HepG2 (cell line): ENCODE measurements at regions not wholly inside any gene's neighbourhood (a gene's known extent, or its start where the extent isn't known, plus 50 kb on each side); places are given as distances from the start of the nearest gene placed in this dataset.

ENCODE experiments used
- ATAC-seq: fragments of 200-7000 bp; cut with Tn5 transposase; 3 replicates; pipeline ENCODE4 v1.9.1; 2020; ENCODE audit warnings: mild to moderate bottlenecking, moderate library complexity
- BruUV-seq: library from RNA; stranded (reverse); fragments of 400-500 nt; replicated peaks from 2 replicates; lab custom pipeline; 2021; lab: Mats Ljungman, UMichigan
- CTCF ChIA-PET: fragments of 300-600 bp; formaldehyde crosslinking; extraction: SDS; loops from one replicate; lab custom pipeline; 2021; ENCODE audit warnings: low total read pairs, inconsistent platforms, low intra/inter-chr PET ratio; lab: Yijun Ruan, JAX
- POLR2A ChIA-PET: fragments of 350-600 bp; sonication (Branson Sonifier 250); formaldehyde crosslinking; loops from one replicate; lab custom pipeline; 2020; ENCODE audit warnings: antibody characterized with exemption, inconsistent platforms; lab: Yijun Ruan, JAX
- DNase-seq: peaks from one replicate; pipeline ENCODE4 v3.0.0-alpha.2; 2015; ENCODE audit warnings: low spot score
- FAIRE-seq: peaks from 3 replicates; lab custom pipeline; 2011; peaks lifted over from hg19 to GRCh38; lab: Jason Lieb, UNC
- H2AFZ ChIP-seq: one replicate; pipeline ENCODE4 v1.6.1; 2011; ENCODE audit warnings: low read length, inconsistent platforms
- H3K27ac ChIP-seq: fragments of 300-600 bp; 3 replicates; pipeline ENCODE4 v1.8.0; 2011; ENCODE audit warnings: mixed run types, mild to moderate bottlenecking, mixed read lengths, low read length, inconsistent platforms; ENCODE audit not compliant: insufficient read depth; ENCODE audit errors: extremely low read length
- H3K27me3 ChIP-seq, 2 experiments: fragments of 200-600 bp in 1 of 2; 2 replicates in 1 of 2; 3 replicates in 1 of 2; pipeline versions ENCODE4 v1.6.0 to v1.8.0; 2011; ENCODE audit warnings: low read length in 2 of 2, mild to moderate bottlenecking in 2 of 2, moderate library complexity in 2 of 2, inconsistent platforms in 1 of 2; ENCODE audit not compliant: insufficient read depth in 2 of 2, control insufficient read depth in 1 of 2
- H3K36me3 ChIP-seq, 2 experiments: fragments of 200-600 bp in 1 of 2; replicated peaks in 1 of 2; 2 replicates in 1 of 2; 3 replicates in 1 of 2; pipeline versions ENCODE4 v1.5.1 to v1.8.0; 2011; ENCODE audit warnings: low read length in 2 of 2, inconsistent platforms in 1 of 2; ENCODE audit not compliant: insufficient read depth in 2 of 2, control insufficient read depth in 1 of 2
- H3K4me1 ChIP-seq: 2 replicates; pipeline ENCODE4 v1.5.1; 2012; ENCODE audit warnings: low read length, inconsistent platforms; ENCODE audit not compliant: insufficient read depth
- H3K4me2 ChIP-seq: 2 replicates; pipeline ENCODE4 v1.6.0; 2011; ENCODE audit warnings: low read depth, low read length, inconsistent platforms
- H3K4me3 ChIP-seq, 3 experiments: fragments of 200-600 bp in 1 of 3; sonication (generic), shearing (Covaris generic) in 1 of 3; replicated peaks in 1 of 3; 2 replicates each; pipeline ENCODE4 v1.5.1; 2011 to 2016; ENCODE audit warnings: low read length in 3 of 3, inconsistent platforms in 2 of 3, low read depth in 2 of 3, mild to moderate bottlenecking in 2 of 3, control low read depth in 1 of 3, mixed read lengths in 1 of 3; ENCODE audit not compliant: insufficient read depth in 1 of 3
- H3K79me2 ChIP-seq: one replicate; pipeline ENCODE4 v1.6.1; 2011; ENCODE audit warnings: low read length, inconsistent platforms; ENCODE audit not compliant: insufficient read depth
- H3K9ac ChIP-seq: 2 replicates; pipeline ENCODE4 v1.6.0; 2011; ENCODE audit warnings: mild to moderate bottlenecking, low read depth, low read length, inconsistent platforms; ENCODE audit not compliant: insufficient read depth
- H3K9me3 ChIP-seq: 2 replicates; pipeline ENCODE4 v1.5.1; 2012; ENCODE audit warnings: mild to moderate bottlenecking, low read length
- H4K20me1 ChIP-seq: 2 replicates; pipeline ENCODE4 v1.6.0; 2011; ENCODE audit warnings: inconsistent platforms, mild to moderate bottlenecking, low read length, moderate library complexity; ENCODE audit not compliant: insufficient read depth
- HNF4A ChIP-seq: sonication (generic); formaldehyde crosslinking; IDR thresholded peaks from 2 replicates; pipeline ENCODE4 v1.4.0; 2020; ENCODE audit warnings: missing genetic modification reagents
- IKZF4 ChIP-seq: sonication (generic); formaldehyde crosslinking; IDR thresholded peaks from 2 replicates; pipeline ENCODE4 v1.5.1; 2020; ENCODE audit warnings: borderline replicate concordance, mild to moderate bottlenecking, low read depth, missing genetic modification reagents; ENCODE audit errors: not compliant biosample characterization
- IRX3 ChIP-seq: sonication (generic); formaldehyde crosslinking; IDR thresholded peaks from 2 replicates; pipeline ENCODE4 v1.8.1; 2023; ENCODE audit warnings: mild to moderate bottlenecking, low read depth, missing genetic modification reagents, borderline replicate concordance
- KLF12 ChIP-seq: sonication (generic); formaldehyde crosslinking; IDR thresholded peaks from 2 replicates; pipeline ENCODE4 v1.4.0; 2020; ENCODE audit warnings: missing genetic modification reagents, borderline replicate concordance
- NR2F1 ChIP-seq, 2 experiments: fragments of 450-650 bp in 1 of 2; formaldehyde crosslinking in 1 of 2; IDR thresholded peaks; 2 replicates each; pipeline versions ENCODE4 v1.5.0 to v1.6.1; 2016 to 2020; ENCODE audit warnings: mild to moderate bottlenecking in 1 of 2, missing compliant biosample characterization in 1 of 2, missing genetic modification reagents in 1 of 2, moderate library complexity in 1 of 2
- RAD21 ChIP-seq: fragments of 450-650 bp; formaldehyde crosslinking; IDR thresholded peaks from 2 replicates; pipeline ENCODE4 v1.5.0; 2020; ENCODE audit warnings: mild to moderate bottlenecking
- RXRB ChIP-seq: IDR thresholded peaks from 2 replicates; pipeline ENCODE4 v1.6.1; 2016; ENCODE audit warnings: borderline replicate concordance, missing genetic modification reagents, missing compliant biosample characterization
- SMC3 ChIP-seq: IDR thresholded peaks from 2 replicates; pipeline ENCODE4 v1.6.1; 2011; ENCODE audit warnings: low read length, improper control_type of control experiment
- STAG1 ChIP-seq: sonication (generic); formaldehyde crosslinking; IDR thresholded peaks from 2 replicates; pipeline ENCODE4 v1.4.0; 2020; ENCODE audit warnings: missing genetic modification reagents
- ZNF180 ChIP-seq: sonication (generic); formaldehyde crosslinking; IDR thresholded peaks from 2 replicates; pipeline ENCODE4 v1.4.0; 2020; ENCODE audit warnings: low read depth, missing genetic modification reagents, borderline replicate concordance
- ZNF335 ChIP-seq: sonication (generic); formaldehyde crosslinking; IDR thresholded peaks from 2 replicates; pipeline ENCODE4 v1.4.0; 2020; ENCODE audit warnings: missing genetic modification reagents
- ZSCAN30 ChIP-seq: sonication (generic); formaldehyde crosslinking; IDR thresholded peaks from 2 replicates; pipeline ENCODE4 v1.5.0; 2020; ENCODE audit warnings: mild to moderate bottlenecking, missing genetic modification reagents
- WGBS: methylation state at CpG from one replicate; pipeline ENCODE4 v1.1.6; 2017; ENCODE audit warnings: low lambda C conversion rate; 5-methylcytosine and 5-hydroxymethylcytosine counted together
- in situ Hi-C: cut with HindIII; loops from 2 replicates; pipeline ENCODE4 v1.10.0; 2017; ENCODE audit warnings: low pct_unique_long_range_greater_than_20kb; ENCODE audit not compliant: extremely low pct_ligation_motif_present
- intact Hi-C: fragments of 100-400 bp; cut with micrococcal nuclease; formaldehyde crosslinking; loops from one replicate; pipeline ENCODE4 v1.10.0; 2022; ENCODE audit not compliant: unreplicated experiment
- TF ChIP-seq, protein P1 (sequence below): sonication (generic); formaldehyde crosslinking; IDR thresholded peaks from 2 replicates; pipeline ENCODE4 v1.4.0; 2020; ENCODE audit warnings: low read depth, missing genetic modification reagents
- TF ChIP-seq, protein P2 (sequence below): sonication (generic); formaldehyde crosslinking; IDR thresholded peaks from 2 replicates; pipeline ENCODE4 v1.4.0; 2020; ENCODE audit warnings: mild to moderate bottlenecking, missing genetic modification reagents
- TF ChIP-seq, protein P3 (sequence below): IDR thresholded peaks from 2 replicates; pipeline ENCODE4 v1.6.1; 2012; ENCODE audit warnings: inconsistent platforms
- TF ChIP-seq, protein P4 (sequence below): sonication (generic); formaldehyde crosslinking; IDR thresholded peaks from 2 replicates; pipeline ENCODE4 v1.5.0; 2020; ENCODE audit warnings: missing genetic modification reagents

DNA sequence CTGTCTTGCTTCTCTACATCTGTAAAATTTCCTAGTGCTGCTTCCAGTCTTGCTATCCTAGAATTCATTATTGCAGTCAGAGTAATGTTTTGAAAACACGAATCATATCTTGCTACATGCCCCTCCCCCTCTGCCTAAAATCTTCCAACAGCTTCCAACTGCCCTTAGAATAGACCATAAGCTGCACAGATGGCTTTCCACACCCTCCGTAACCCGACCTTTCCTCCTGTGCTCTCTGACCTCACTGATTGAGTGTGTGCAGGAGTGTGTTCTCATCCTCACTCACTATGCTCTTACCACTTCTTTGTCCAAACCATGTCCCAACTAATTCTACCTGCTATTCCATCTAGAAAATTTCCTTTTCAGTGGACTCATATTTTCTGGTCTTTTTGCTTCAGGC is 121.2 kb upstream of the ANKRD1 start (continued):
- TF ChIP-seq ZNF180 (CRISPR knock-in tag) = no peak
- no peak for TF ChIP-seq ZNF335 (CRISPR knock-in tag)
- no peak for TF ChIP-seq ZSCAN30
- TF ChIP-seq, protein P1, sequence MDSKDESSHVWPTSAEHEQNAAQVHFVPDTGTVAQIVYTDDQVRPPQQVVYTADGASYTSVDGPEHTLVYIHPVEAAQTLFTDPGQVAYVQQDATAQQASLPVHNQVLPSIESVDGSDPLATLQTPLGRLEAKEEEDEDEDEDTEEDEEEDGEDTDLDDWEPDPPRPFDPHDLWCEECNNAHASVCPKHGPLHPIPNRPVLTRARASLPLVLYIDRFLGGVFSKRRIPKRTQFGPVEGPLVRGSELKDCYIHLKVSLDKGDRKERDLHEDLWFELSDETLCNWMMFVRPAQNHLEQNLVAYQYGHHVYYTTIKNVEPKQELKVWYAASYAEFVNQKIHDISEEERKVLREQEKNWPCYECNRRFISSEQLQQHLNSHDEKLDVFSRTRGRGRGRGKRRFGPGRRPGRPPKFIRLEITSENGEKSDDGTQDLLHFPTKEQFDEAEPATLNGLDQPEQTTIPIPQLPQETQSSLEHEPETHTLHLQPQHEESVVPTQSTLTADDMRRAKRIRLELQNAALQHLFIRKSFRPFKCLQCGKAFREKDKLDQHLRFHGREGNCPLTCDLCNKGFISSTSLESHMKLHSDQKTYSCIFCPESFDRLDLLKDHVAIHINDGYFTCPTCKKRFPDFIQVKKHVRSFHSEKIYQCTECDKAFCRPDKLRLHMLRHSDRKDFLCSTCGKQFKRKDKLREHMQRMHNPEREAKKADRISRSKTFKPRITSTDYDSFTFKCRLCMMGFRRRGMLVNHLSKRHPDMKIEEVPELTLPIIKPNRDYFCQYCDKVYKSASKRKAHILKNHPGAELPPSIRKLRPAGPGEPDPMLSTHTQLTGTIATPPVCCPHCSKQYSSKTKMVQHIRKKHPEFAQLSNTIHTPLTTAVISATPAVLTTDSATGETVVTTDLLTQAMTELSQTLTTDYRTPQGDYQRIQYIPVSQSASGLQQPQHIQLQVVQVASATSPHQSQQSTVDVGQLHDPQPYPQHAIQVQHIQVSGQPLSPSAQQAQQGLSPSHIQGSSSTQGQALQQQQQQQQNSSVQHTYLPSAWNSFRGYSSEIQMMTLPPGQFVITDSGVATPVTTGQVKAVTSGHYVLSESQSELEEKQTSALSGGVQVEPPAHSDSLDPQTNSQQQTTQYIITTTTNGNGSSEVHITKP = no peak
- TF ChIP-seq, all 625 proteins: peak for 0

DNA sequence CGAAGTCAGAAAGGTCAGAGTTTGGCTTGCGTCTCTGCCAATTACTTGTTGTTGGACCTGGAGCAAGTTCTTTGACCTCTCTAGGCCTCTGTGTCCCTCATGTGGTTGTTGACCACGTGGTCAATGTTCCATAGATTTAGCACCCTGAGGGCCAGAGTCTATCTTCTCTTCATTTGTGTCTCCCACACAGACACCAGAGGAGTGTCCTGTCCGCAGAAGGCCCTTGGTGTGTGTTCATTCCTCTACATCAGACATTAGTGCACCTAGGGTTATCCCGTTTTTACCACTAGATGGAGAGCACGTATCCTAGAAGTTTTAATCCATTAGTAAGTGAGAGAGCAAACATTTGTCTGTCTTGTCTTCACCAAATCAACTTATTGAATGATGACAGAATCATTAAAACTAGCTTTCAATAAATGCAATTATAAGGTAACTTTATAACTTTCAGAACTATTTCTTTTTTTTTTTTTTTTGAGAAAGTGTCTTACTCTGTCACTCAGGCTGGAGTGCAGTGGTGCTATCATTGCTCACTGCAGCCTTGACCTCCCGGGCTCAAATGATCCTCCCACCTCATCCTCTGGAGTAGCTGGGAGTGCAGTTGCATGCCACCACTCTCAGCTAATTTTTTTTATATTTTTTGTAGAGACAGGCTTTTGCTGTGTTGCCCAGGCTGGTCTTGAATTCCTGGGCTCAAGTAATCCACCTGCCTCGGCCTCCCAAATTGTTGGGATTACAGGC is 122.5 kb upstream of the ANKRD1 start:
- DNase-seq (peak; percentile 51), ATAC-seq (peak; percentile 99), FAIRE-seq (peak; percentile 73)
- TF ChIP-seq RAD21 (CRISPR knock-in tag) = peak; percentile 38; the same call in 1 of the 2 replicates
- peak; percentile 68 for TF ChIP-seq STAG1 (CRISPR knock-in tag)
- TF ChIP-seq SMC3 = peak; percentile 22; the same call in 1 of the 2 replicates
- TF ChIP-seq IKZF4 (CRISPR knock-in tag) = no peak
- TF ChIP-seq KLF12 (CRISPR knock-in tag) = no peak
- TF ChIP-seq, protein P2, sequence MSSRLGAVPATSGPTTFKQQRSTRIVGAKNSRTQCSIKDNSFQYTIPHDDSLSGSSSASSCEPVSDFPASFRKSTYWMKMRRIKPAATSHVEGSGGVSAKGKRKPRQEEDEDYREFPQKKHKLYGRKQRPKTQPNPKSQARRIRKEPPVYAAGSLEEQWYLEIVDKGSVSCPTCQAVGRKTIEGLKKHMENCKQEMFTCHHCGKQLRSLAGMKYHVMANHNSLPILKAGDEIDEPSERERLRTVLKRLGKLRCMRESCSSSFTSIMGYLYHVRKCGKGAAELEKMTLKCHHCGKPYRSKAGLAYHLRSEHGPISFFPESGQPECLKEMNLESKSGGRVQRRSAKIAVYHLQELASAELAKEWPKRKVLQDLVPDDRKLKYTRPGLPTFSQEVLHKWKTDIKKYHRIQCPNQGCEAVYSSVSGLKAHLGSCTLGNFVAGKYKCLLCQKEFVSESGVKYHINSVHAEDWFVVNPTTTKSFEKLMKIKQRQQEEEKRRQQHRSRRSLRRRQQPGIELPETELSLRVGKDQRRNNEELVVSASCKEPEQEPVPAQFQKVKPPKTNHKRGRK (CRISPR knock-in tag) = no peak
- no peak for TF ChIP-seq IRX3 (CRISPR knock-in tag)
- peak; percentile 10; the same call in 1 of the 2 replicates for TF ChIP-seq HNF4A (CRISPR knock-in tag)
- TF ChIP-seq, protein P3, sequence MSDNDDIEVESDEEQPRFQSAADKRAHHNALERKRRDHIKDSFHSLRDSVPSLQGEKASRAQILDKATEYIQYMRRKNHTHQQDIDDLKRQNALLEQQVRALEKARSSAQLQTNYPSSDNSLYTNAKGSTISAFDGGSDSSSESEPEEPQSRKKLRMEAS = peak; percentile 42; the same call in 1 of the 2 replicates
- TF ChIP-seq, protein P4, sequence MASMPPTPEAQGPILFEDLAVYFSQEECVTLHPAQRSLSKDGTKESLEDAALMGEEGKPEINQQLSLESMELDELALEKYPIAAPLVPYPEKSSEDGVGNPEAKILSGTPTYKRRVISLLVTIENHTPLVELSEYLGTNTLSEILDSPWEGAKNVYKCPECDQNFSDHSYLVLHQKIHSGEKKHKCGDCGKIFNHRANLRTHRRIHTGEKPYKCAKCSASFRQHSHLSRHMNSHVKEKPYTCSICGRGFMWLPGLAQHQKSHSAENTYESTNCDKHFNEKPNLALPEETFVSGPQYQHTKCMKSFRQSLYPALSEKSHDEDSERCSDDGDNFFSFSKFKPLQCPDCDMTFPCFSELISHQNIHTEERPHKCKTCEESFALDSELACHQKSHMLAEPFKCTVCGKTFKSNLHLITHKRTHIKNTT = no peak
- peak in 1 of 2 experiments; percentile 47; a peak in 1 of 4 replicates for TF ChIP-seq NR2F1 (CRISPR knock-in tag; IDR thresholded peaks at IDR 0.05)
- TF ChIP-seq RXRB (CRISPR knock-in tag) = no peak

More for the DNA sequence above, 122.5 kb upstream of the ANKRD1 start:
- Histone ChIP-seq H3K9me3 (no peaks in the 10 kb centered on the region), H3K4me3 (no peak overlapping the region), H3K27me3 (no peaks in the 10 kb centered on the region), H3K9ac (no peak overlapping the region), H4K20me1 (no peaks in the 10 kb centered on the region), H3K79me2 (no peaks in the 10 kb centered on the region), H2AFZ (no peak overlapping the region), H3K4me1 (peaks cover 8% of the 10 kb centered on the region; the same call in 1 of the 2 replicates), H3K4me2 (no peak overlapping the region), H3K27ac (no peak overlapping the region), H3K36me3 (no peaks in the 10 kb centered on the region)
- intact Hi-C loops (loop anchor here (1.0 kb wide), 1 partner anchor 208 kb away; no protein-coding TSS in a partner anchor), in situ Hi-C loops (no loop called here)
- ChIA-PET CTCF (interaction anchor here (0.8 to 2.2 kb wide), 2 partner anchors 206 to 208 kb away, joined by 3 to 19 read pairs; no protein-coding TSS in a partner anchor), POLR2A (no interaction called here)
- no TSS peak for BruUV-seq
- 18% methylated on average over 8 of the region's 8 CpGs for WGBS
